Fibroblast of pulmonary artery (primary cell): ENCODE measurements at regions not wholly inside any gene's neighbourhood (a gene's known extent, or its start where the extent isn't known, plus 50 kb on each side); places are given as distances from the start of the nearest gene placed in this dataset.

Experiments used
- DNase-seq: peaks from one replicate; pipeline ENCODE4 v3.0.0-alpha.2; 2010; ENCODE audit warnings: low read depth
- H3K4me3 ChIP-seq: replicated peaks from 2 replicates; pipeline ENCODE4 v1.5.1; 2011; ENCODE audit warnings: low read depth, mild to moderate bottlenecking, control low read depth, low read length, moderate library complexity
- TF ChIP-seq, protein P1 (sequence below): IDR thresholded peaks from 2 replicates; pipeline ENCODE4 v1.5.1; 2011; ENCODE audit warnings: mild to moderate bottlenecking, control low read depth, low read length, inconsistent platforms; ENCODE audit errors: missing control alignments

DNA sequence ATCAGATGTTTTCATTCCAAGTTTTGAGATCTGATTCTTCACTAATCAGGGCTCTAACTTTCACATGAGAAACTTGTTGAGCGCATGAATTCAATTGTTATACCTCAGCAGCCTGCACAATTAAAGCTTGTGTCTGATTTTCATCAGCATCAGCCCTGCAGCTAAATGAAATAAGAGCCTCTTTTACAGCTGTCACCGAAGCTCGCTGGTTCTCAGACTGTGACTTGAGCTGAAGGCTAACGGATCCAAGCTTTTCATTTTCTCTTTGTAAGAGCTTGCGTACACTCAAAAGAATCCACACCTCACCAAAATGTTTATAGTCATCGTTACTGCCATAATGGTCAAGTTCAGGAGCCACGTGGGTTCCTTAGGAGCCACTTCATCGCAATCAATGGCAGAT is 65.5 kb upstream of the BEGAIN start:
- no peak overlapping the region for H3K4me3 ChIP-seq
- TF ChIP-seq, protein P1, sequence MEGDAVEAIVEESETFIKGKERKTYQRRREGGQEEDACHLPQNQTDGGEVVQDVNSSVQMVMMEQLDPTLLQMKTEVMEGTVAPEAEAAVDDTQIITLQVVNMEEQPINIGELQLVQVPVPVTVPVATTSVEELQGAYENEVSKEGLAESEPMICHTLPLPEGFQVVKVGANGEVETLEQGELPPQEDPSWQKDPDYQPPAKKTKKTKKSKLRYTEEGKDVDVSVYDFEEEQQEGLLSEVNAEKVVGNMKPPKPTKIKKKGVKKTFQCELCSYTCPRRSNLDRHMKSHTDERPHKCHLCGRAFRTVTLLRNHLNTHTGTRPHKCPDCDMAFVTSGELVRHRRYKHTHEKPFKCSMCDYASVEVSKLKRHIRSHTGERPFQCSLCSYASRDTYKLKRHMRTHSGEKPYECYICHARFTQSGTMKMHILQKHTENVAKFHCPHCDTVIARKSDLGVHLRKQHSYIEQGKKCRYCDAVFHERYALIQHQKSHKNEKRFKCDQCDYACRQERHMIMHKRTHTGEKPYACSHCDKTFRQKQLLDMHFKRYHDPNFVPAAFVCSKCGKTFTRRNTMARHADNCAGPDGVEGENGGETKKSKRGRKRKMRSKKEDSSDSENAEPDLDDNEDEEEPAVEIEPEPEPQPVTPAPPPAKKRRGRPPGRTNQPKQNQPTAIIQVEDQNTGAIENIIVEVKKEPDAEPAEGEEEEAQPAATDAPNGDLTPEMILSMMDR, result no peak
- DNase-seq, result no peak

GRCh38 chr14:100653409-100653808 is 66.2 kb upstream of the BEGAIN start:
- no peak for DNase-seq
- no peak overlapping the region for H3K4me3 ChIP-seq
- TF ChIP-seq, protein P1, result peak; percentile 49

GRCh38 chr14:100654025-100654813 is 67.0 kb upstream of the BEGAIN start:
- no peak overlapping the region for H3K4me3 ChIP-seq
- TF ChIP-seq, protein P1, result no peak
- DNase-seq, result no peak

DNA sequence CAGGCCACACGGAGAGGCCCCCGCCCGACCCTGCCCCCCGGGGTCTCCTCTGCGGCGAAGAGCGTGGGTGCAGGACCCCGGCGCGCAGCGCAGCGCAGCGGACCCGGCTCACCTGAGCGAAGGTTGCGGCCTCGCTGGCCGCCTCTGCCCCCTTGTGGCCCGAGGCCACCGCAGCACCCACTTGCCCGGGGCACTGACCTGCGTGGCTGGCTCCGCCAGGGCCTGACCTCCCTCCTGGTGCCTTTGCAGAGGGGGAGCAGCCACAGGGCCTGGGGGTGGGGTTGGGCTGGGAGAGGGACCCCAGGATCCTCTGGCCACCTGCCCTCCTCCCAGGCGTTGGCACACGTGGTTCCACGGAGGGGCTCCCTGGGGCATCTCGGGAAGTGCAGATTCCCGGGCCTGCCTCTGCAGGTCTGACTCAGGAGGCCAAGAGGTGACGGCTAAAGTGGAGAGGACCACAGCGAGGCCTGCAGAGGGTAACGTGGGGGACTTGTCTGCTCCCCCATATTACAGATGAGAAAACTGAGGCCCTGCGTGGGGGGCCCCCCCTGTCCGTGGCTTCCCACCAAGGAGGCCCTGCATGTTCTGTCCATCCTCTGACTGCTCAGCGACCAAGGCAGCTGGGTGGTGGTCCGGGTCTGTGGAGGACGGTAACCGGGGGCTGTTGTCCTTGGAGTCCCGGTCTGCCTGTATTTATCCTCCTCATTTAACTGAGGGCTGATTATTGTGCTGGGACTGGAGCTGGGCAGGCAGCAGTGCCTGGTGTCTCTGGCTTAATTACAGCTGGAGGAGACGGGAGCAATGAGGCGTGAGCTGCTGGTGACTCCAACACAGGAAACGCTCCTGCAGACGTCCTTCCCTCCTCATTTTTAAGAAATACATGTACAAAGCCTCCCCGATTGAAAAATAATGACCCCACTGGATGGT is 67.9 kb upstream of the BEGAIN start:
- no peak overlapping the region for H3K4me3 ChIP-seq
- TF ChIP-seq, protein P1, result peak; percentile 50
- no peak for DNase-seq

GRCh38 chr14:100655741-100656085 is 68.5 kb upstream of the BEGAIN start:
- H3K4me3 ChIP-seq, result no peak overlapping the region
- TF ChIP-seq, protein P1, result no peak

GRCh38 chr14:100656996-100657395 is 69.7 kb upstream of the DLK1 start:
- TF ChIP-seq, protein P1, result no peak
- no peak overlapping the region for H3K4me3 ChIP-seq
- no peak for DNase-seq

More at GRCh38 chr14:100655741-100656085, 68.5 kb upstream of the BEGAIN start:
- no peak for DNase-seq
